IPS DF 19.7 (cell line): ENCODE measurements at regions not wholly inside any gene's neighbourhood (a gene's known extent, or its start where the extent isn't known, plus 50 kb on each side); places are given as distances from the start of the nearest gene placed in this dataset.

Experiments
- DNase-seq: peaks from one replicate; pipeline ENCODE4 v3.0.0-alpha.2; 2013; ENCODE audit warnings: low read depth, low spot score

GRCh38 chr1:112788054-112788453 lies 72.9 kb upstream of the PPM1J start:
- no peak for DNase-seq

- DNase-seq, result no peak
Measured at GRCh38 chr1:112783059-112783458, 67.9 kb upstream of the PPM1J start.

GRCh38 chr1:112779665-112780526 lies 64.8 kb upstream of the PPM1J start:
- no peak for DNase-seq

- DNase-seq, result no peak
Measured at GRCh38 chr1:112778137-112778536, 63.0 kb upstream of the PPM1J start.

GRCh38 chr1:112776688-112777087 lies 61.6 kb upstream of the PPM1J start:
- no peak for DNase-seq

GRCh38 chr1:112772781-112773180 lies 57.6 kb upstream of the PPM1J start:
- no peak for DNase-seq

GRCh38 chr1:112770724-112771123 lies 55.6 kb upstream of the PPM1J start:
- DNase-seq, result no peak

- no peak for DNase-seq
Measured at GRCh38 chr1:112769611-112770010, 54.5 kb upstream of the PPM1J start.

- no peak for DNase-seq
Measured at GRCh38 chr1:112767646-112768045, 52.5 kb upstream of the PPM1J start.
